Gastrocnemius medialis (tissue), 4 donors: ENCODE measurements at regions not wholly inside any gene's neighbourhood (a gene's known extent, or its start where the extent isn't known, plus 50 kb on each side); places are given as distances from the start of the nearest gene placed in this dataset.

Experiments used
- ATAC-seq, 2 donors: fragments of 150-250 bp; one replicate each; pipeline ENCODE4 v1.9.1; 2016
- DNase-seq, 2 donors: peaks; one replicate each; pipeline ENCODE4 v3.0.0-alpha.2; 2019
- H3K27ac ChIP-seq, 4 donors: fragments of 200-600 bp; sonication (generic); 1 replicate in 1 of 4; 2 replicates in 3 of 4; pipeline ENCODE4 v1.5.1; 2016 to 2018; ENCODE audit warnings: mild to moderate bottlenecking in 2 of 4, moderate library complexity in 1 of 4
- H3K27me3 ChIP-seq, 3 donors: fragments of 200-600 bp; sonication (generic) in 2 of 3; 1 replicate in 1 of 3; 2 replicates in 2 of 3; pipeline versions ENCODE4 v1.5.1 to v1.6.0; 2016 to 2019; ENCODE audit warnings: mild to moderate bottlenecking in 1 of 3, moderate library complexity in 1 of 3
- H3K36me3 ChIP-seq, 2 donors: fragments of 200-600 bp; sonication (generic) in 1 of 2; one replicate each; pipeline ENCODE4 v1.5.1; 2017 to 2018
- H3K4me1 ChIP-seq, 2 donors: fragments of 200-600 bp; sonication (generic) in 1 of 2; one replicate each; pipeline ENCODE4 v1.5.1; 2016 to 2017; ENCODE audit warnings: mild to moderate bottlenecking in 2 of 2
- H3K4me3 ChIP-seq, 4 donors: fragments of 200-600 bp; sonication (generic) in 3 of 4; 1 replicate in 1 of 4; 2 replicates in 3 of 4; pipeline ENCODE4 v1.5.1; 2016 to 2019; ENCODE audit warnings: mild to moderate bottlenecking in 2 of 4
- H3K9me3 ChIP-seq, 3 donors: fragments of 200-600 bp; sonication (generic) in 2 of 3; 1 replicate in 1 of 3; 2 replicates in 2 of 3; pipeline ENCODE4 v1.5.1; 2016 to 2019
- POLR2A ChIP-seq, 2 donors: fragments of 450-650 bp; IDR thresholded peaks; one replicate each; pipeline ENCODE4 v1.6.1; 2017; ENCODE audit warnings: antibody characterized with exemption in 2 of 2, mild to moderate bottlenecking in 2 of 2, moderate library complexity in 2 of 2
- in situ Hi-C, 4 donors: fragments of 200-750 bp; cut with MboI; loops; one replicate each; pipeline versions ENCODE4 v1.15.0 to v1.8.0; 2017; ENCODE audit warnings: low sequenced_read_pairs in 4 of 4
- intact Hi-C: fragments of 100-400 bp; cut with DNase I; formaldehyde crosslinking; loops from one replicate; pipeline ENCODE4 v1.15.1; 2023; ENCODE audit warnings: low total_unique reads
- TF ChIP-seq, protein P1 (sequence below), 5 experiments: fragments of 450-650 bp in 3 of 5; fragments of 200-600 bp in 2 of 5; sonication (generic) in 2 of 5; IDR thresholded peaks in 4 of 5; conservative IDR thresholded peaks in 1 of 5; 1 replicate in 4 of 5; 2 replicates in 1 of 5; pipeline ENCODE4 v1.5.1; 2016 to 2019; ENCODE audit warnings: antibody characterized with exemption in 5 of 5, mild to moderate bottlenecking in 3 of 5, moderate library complexity in 3 of 5

DNA sequence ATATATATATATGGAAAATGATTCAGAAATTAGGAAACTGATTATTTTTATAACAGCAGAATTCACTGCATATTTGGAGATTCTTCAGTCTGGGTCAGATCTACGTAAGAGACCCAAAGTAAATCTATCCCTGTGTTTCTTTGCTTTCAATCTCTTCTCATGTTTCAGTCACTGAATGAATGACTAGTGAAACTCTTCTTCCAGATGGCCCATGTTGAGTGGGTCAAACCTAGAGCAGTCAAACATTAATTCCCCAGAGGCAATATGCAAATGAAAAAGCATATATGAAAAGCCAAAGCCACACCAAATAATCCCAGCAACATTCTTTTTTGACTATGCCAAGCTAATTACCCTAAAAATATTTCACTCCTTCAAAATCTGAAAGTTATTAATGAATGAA lies 317.3 kb downstream of the RBM43 start:
- TF ChIP-seq POLR2A (IDR thresholded peaks at IDR 0.05) = no peak
- TF ChIP-seq, protein P1, sequence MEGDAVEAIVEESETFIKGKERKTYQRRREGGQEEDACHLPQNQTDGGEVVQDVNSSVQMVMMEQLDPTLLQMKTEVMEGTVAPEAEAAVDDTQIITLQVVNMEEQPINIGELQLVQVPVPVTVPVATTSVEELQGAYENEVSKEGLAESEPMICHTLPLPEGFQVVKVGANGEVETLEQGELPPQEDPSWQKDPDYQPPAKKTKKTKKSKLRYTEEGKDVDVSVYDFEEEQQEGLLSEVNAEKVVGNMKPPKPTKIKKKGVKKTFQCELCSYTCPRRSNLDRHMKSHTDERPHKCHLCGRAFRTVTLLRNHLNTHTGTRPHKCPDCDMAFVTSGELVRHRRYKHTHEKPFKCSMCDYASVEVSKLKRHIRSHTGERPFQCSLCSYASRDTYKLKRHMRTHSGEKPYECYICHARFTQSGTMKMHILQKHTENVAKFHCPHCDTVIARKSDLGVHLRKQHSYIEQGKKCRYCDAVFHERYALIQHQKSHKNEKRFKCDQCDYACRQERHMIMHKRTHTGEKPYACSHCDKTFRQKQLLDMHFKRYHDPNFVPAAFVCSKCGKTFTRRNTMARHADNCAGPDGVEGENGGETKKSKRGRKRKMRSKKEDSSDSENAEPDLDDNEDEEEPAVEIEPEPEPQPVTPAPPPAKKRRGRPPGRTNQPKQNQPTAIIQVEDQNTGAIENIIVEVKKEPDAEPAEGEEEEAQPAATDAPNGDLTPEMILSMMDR (IDR thresholded peaks at IDR 0.05 in 4 of 5, conservative IDR thresholded peaks at IDR 0.05 in 1 of 5) = no peak
- Histone ChIP-seq H3K4me1 (no peaks in the 10 kb centered on the region), H3K27me3 (no peaks in the 10 kb centered on the region), H3K4me3 (no peak overlapping the region), H3K27ac (no peak overlapping the region), H3K36me3 (no peaks in the 10 kb centered on the region), H3K9me3 (no peaks in the 10 kb centered on the region)
- no peak for ATAC-seq
- intact Hi-C loops (no loop called here), in situ Hi-C loops (no loop called here)
- no peak for DNase-seq

DNA sequence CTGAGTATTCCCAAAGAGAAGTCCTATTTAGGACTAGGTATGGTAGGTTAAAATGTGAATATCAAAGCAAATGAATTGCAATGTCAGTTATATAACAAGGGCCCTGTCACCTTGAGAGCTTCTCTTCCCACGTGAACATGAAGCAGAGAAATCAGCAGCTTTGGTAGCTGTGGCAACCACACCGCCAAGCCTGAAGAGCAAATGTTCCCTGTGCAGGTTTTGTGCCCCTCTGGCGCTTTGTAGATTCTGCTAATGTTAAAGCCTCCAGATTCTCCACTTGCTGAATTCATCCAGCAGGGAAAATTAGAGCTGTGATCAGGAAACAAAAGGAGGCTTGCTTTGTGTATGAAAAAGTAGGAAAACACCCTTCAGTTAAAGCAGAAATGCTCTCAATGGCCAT lies 322.6 kb downstream of the RBM43 start:
- in situ Hi-C loops (no loop called here), intact Hi-C loops (no loop called here)
- Histone ChIP-seq H3K9me3 (no peaks in the 10 kb centered on the region), H3K36me3 (no peaks in the 10 kb centered on the region), H3K27ac (no peak overlapping the region), H3K27me3 (no peaks in the 10 kb centered on the region), H3K4me3 (no peak overlapping the region), H3K4me1 (no peaks in the 10 kb centered on the region)
- TF ChIP-seq, protein P1 (IDR thresholded peaks at IDR 0.05 in 4 of 5, conservative IDR thresholded peaks at IDR 0.05 in 1 of 5) = no peak
- TF ChIP-seq POLR2A (IDR thresholded peaks at IDR 0.05) = no peak
- ATAC-seq = no peak
- DNase-seq = no peak

DNA sequence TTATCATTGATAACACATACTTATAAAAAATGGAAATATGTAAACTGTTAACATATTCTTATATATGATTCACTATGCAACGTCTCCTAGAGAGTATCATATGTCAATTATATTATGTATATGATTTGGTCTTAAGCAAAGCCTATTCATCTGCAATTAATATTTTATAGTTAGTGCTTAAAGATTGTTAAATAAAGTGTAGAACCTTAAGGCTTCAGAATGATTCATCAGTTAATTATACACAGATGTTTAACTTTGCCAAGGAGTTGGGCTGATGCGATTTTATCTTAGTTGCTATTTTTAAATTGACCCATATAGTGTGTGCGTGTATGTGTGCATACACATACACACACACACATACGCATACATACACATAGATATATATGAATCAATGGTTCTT lies 323.1 kb downstream of the RBM43 start:
- no peaks in the 10 kb centered on the region for H3K4me1 ChIP-seq

DNA sequence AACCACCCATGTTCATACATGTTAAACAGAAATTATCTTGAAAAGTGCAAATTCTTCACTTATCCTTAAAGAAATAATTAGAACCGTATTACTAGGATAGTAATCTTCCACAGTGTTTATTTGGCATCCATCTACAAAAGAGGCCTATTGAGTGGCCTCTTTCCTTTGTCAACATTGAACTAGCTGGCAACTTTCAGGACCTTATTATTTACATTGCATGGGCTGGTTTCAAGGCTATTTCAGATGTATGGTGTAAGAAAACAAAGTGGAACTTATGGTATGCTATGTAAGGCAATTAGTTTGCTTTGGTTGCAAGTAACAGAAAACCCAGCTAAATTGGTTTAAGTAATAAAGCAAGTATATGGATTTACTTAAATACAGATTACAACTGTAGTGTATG lies 324.6 kb downstream of the RBM43 start:
- H3K4me3 ChIP-seq = no peak overlapping the region
- intact Hi-C loops = no loop called here
- no peak overlapping the region for H3K27ac ChIP-seq
- TF ChIP-seq POLR2A (IDR thresholded peaks at IDR 0.05) = no peak
- TF ChIP-seq, protein P1 (IDR thresholded peaks at IDR 0.05 in 4 of 5, conservative IDR thresholded peaks at IDR 0.05 in 1 of 5) = no peak
- no peaks in the 10 kb centered on the region for H3K36me3 ChIP-seq
- DNase-seq (no peak), ATAC-seq (no peak)
- H3K27me3 ChIP-seq = no peaks in the 10 kb centered on the region
- H3K4me1 ChIP-seq = no peaks in the 10 kb centered on the region
- in situ Hi-C loops = no loop called here
- no peaks in the 10 kb centered on the region for H3K9me3 ChIP-seq

More for the DNA sequence above, 323.1 kb downstream of the RBM43 start:
- no peak overlapping the region for H3K27ac ChIP-seq
- H3K27me3 ChIP-seq = no peaks in the 10 kb centered on the region
- H3K36me3 ChIP-seq = no peaks in the 10 kb centered on the region
- no peaks in the 10 kb centered on the region for H3K9me3 ChIP-seq
- DNase-seq (no peak), ATAC-seq (no peak)
- intact Hi-C loops (no loop called here), in situ Hi-C loops (no loop called here)
- TF ChIP-seq, protein P1 (IDR thresholded peaks at IDR 0.05 in 4 of 5, conservative IDR thresholded peaks at IDR 0.05 in 1 of 5) = no peak
- H3K4me3 ChIP-seq = no peak overlapping the region

DNA sequence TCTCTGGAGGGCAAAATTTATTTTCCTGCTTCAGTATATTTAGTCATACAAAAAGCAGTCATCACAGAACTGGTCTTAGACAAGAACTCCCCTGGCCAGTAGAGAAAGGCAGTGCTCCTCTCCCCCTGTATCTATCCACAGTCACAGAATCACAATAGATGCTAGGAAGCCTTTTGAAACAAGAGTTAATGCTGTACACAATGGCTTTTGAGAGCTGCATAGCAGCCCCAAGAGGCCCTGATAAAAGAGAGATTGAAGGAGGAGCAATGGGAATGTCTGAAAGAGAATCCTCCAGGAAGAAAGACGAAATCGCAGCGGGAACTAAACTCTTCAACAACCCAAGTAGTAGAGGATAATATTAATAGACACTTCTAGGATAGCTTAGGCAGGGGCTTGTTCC lies 330.2 kb downstream of the RBM43 start:
- H3K4me1 ChIP-seq = no peaks in the 10 kb centered on the region
- H3K4me3 ChIP-seq = no peak overlapping the region
- in situ Hi-C loops = no loop called here
- no peaks in the 10 kb centered on the region for H3K27me3 ChIP-seq
- no peaks in the 10 kb centered on the region for H3K9me3 ChIP-seq
- ATAC-seq (no peak), DNase-seq (no peak)
- intact Hi-C loops = no loop called here
- no peaks in the 10 kb centered on the region for H3K36me3 ChIP-seq
- TF ChIP-seq, protein P1 (IDR thresholded peaks at IDR 0.05 in 4 of 5, conservative IDR thresholded peaks at IDR 0.05 in 1 of 5) = no peak
- TF ChIP-seq POLR2A (IDR thresholded peaks at IDR 0.05) = no peak
- H3K27ac ChIP-seq = no peak overlapping the region
